Kidney (tissue), 13 donors: ENCODE measurements at regions not wholly inside any gene's neighbourhood (a gene's known extent, or its start where the extent isn't known, plus 50 kb on each side); places are given as distances from the start of the nearest gene placed in this dataset.

Experiments used
- DNase-seq, 5 donors: peaks; one replicate each; pipeline ENCODE4 v3.0.0-alpha.2; 2013 to 2020
- FAIRE-seq: peaks from 2 replicates; lab custom pipeline; 2012; peaks lifted over from hg19 to GRCh38; lab: Jason Lieb, UNC
- H3K27ac ChIP-seq, 2 donors: one replicate each; pipeline ENCODE4 v1.7.0; 2013; ENCODE audit warnings: low read depth in 2 of 2, low read length in 2 of 2, inconsistent platforms in 1 of 2
- H3K27me3 ChIP-seq: one replicate; pipeline ENCODE4 v1.7.1; 2013; ENCODE audit warnings: low read length, inconsistent platforms; ENCODE audit not compliant: control insufficient read depth, insufficient read depth
- H3K36me3 ChIP-seq, 3 donors: one replicate each; pipeline versions ENCODE4 v1.7.0 to v1.7.1; 2013; ENCODE audit warnings: low read length in 3 of 3, control low read depth in 1 of 3, inconsistent platforms in 1 of 3; ENCODE audit not compliant: insufficient read depth in 3 of 3, control insufficient read depth in 2 of 3
- H3K4me1 ChIP-seq, 3 donors: one replicate each; pipeline versions ENCODE4 v1.7.0 to v1.7.1; 2013; ENCODE audit warnings: low read length in 3 of 3, inconsistent platforms in 1 of 3, low read depth in 1 of 3; ENCODE audit not compliant: control insufficient read depth in 2 of 3, insufficient read depth in 2 of 3
- H3K4me3 ChIP-seq, 3 donors: one replicate each; pipeline versions ENCODE4 v1.7.0 to v1.8.1; 2013; ENCODE audit warnings: low read length in 3 of 3, control low read depth in 1 of 3, inconsistent platforms in 1 of 3
- H3K9ac ChIP-seq, 3 donors: one replicate each; pipeline versions ENCODE4 v1.7.0 to v1.7.1; 2013; ENCODE audit warnings: low read length in 3 of 3, control low read depth in 1 of 3, inconsistent platforms in 1 of 3
- H3K9me3 ChIP-seq, 3 donors: one replicate each; pipeline versions ENCODE4 v1.7.0 to v1.7.1; 2013; ENCODE audit warnings: low read length in 3 of 3, control low read depth in 1 of 3, inconsistent platforms in 1 of 3; ENCODE audit not compliant: control insufficient read depth in 2 of 3, insufficient read depth in 1 of 3
- CTCF ChIP-seq: IDR thresholded peaks from 3 replicates; pipeline ENCODE4 v1.5.1; 2012; ENCODE audit warnings: mild to moderate bottlenecking, moderate library complexity, borderline replicate concordance; ENCODE audit not compliant: insufficient read depth; ENCODE audit errors: extremely low read depth
- intact Hi-C: fragments of 100-400 bp; cut with DNase I; formaldehyde crosslinking; loops from one replicate; pipeline ENCODE4 v1.11.1; 2022
- donor health status: control.
- donor health status: control.
- donor health status: control.
- donor health status: control.
- donor health status: control.
- donor health status: DM: yes; HTN: yes; CAD: no.
- donor health status: Normal renal cell carcinoma (clear cell type).

GRCh38 chr17:72236980-72237633 lies 116.3 kb downstream of the SOX9 start:
- Histone ChIP-seq H3K4me1 (peaks cover 0 to 6% (median 5%) of the 10 kb centered on the region in 3 donors), H3K9ac (no peak overlapping the region), H3K27me3 (no peaks in the 10 kb centered on the region), H3K9me3 (no peaks in the 10 kb centered on the region), H3K36me3 (no peaks in the 10 kb centered on the region), H3K4me3 (no peak overlapping the region), H3K27ac (no peak overlapping the region)
- intact Hi-C loops, result no loop called here
- TF ChIP-seq CTCF, result no peak
- FAIRE-seq (no peak), DNase-seq (peak in 4 of 5 donors; percentile 33 to 57 (median 50))

GRCh38 chr17:72238157-72238673 lies 117.4 kb downstream of the SOX9 start:
- Histone ChIP-seq H3K36me3 (no peaks in the 10 kb centered on the region), H3K9ac (no peak overlapping the region), H3K27me3 (no peaks in the 10 kb centered on the region), H3K27ac (no peak overlapping the region), H3K4me1 (peaks cover 0 to 6% (median 1%) of the 10 kb centered on the region in 3 donors), H3K4me3 (no peak overlapping the region), H3K9me3 (no peaks in the 10 kb centered on the region)
- TF ChIP-seq CTCF, result no peak
- no peak for FAIRE-seq
- DNase-seq, result peak in 4 of 5 donors; percentile 48 to 76 (median 54)
- intact Hi-C loops, result no loop called here

GRCh38 chr17:72239548-72239947 lies 118.7 kb downstream of the SOX9 start:
- Histone ChIP-seq H3K9me3 (no peaks in the 10 kb centered on the region), H3K4me1 (no peaks in the 10 kb centered on the region), H3K27ac (no peak overlapping the region), H3K4me3 (no peak overlapping the region), H3K27me3 (no peaks in the 10 kb centered on the region), H3K36me3 (no peaks in the 10 kb centered on the region), H3K9ac (no peak overlapping the region)
- no peak for TF ChIP-seq CTCF
- intact Hi-C loops, result no loop called here
- FAIRE-seq, result no peak
- DNase-seq, result no peak

- Histone ChIP-seq H3K36me3 (no peaks in the 10 kb centered on the region), H3K9me3 (no peaks in the 10 kb centered on the region), H3K27me3 (no peaks in the 10 kb centered on the region), H3K9ac (no peak overlapping the region), H3K4me1 (no peaks in the 10 kb centered on the region), H3K4me3 (no peak overlapping the region), H3K27ac (no peak overlapping the region)
- no peak for TF ChIP-seq CTCF
- no peak for DNase-seq
- no peak for FAIRE-seq
- intact Hi-C loops, result no loop called here
Observed at GRCh38 chr17:72240333-72240732, 119.5 kb downstream of the SOX9 start.
